ENCODE measurements at regions not wholly inside any gene's neighbourhood (a gene's known extent, or its start where the extent isn't known, plus 50 kb on each side); places are given as distances from the start of the nearest gene placed in this dataset.

DNA sequence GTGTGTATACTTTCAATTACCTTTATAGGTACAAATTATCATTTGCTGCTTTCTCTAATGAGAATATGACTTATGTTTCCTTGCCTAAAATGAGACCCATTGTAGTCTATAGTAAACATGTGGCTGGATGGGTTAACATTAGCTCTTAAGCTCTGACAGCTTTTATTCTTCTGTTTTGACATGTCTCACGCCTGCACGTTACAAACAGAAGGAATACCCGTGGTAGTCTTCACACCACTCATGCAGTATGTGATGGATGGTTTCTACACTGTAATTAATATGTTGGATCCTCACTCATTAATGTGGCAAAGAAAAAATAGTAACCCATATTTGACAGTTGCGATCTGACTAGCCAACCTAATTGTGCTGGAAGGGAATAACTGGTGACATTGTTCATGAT is 133.4 kb upstream of the MITF start:
- TF ChIP-seq, protein P1, sequence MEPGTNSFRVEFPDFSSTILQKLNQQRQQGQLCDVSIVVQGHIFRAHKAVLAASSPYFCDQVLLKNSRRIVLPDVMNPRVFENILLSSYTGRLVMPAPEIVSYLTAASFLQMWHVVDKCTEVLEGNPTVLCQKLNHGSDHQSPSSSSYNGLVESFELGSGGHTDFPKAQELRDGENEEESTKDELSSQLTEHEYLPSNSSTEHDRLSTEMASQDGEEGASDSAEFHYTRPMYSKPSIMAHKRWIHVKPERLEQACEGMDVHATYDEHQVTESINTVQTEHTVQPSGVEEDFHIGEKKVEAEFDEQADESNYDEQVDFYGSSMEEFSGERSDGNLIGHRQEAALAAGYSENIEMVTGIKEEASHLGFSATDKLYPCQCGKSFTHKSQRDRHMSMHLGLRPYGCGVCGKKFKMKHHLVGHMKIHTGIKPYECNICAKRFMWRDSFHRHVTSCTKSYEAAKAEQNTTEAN (CRISPR knock-in tag; IDR thresholded peaks at IDR 0.05), result no peak
- no peak for TF ChIP-seq CTCF (IDR thresholded peaks at IDR 0.05)
- TF ChIP-seq HMGA2 (CRISPR knock-in tag; IDR thresholded peaks at IDR 0.05), result no peak
- no peak for TF ChIP-seq MAX (CRISPR knock-in tag; IDR thresholded peaks at IDR 0.05)

Data from WTC11 (cell line).